Ascending aorta (tissue), 2 donors: ENCODE measurements at regions not wholly inside any gene's neighbourhood (a gene's known extent, or its start where the extent isn't known, plus 50 kb on each side); places are given as distances from the start of the nearest gene placed in this dataset.

Experiments used
- DNase-seq, 2 donors: peaks; one replicate each; pipeline ENCODE4 v3.0.0-alpha.2; 2019; ENCODE audit warnings: low spot score in 2 of 2
- H3K27ac ChIP-seq, 2 donors: fragments of 200-600 bp; sonication (generic); one replicate each; pipeline ENCODE4 v1.5.1; 2016 to 2017; ENCODE audit warnings: mild to moderate bottlenecking in 1 of 2
- H3K27me3 ChIP-seq: fragments of 200-600 bp; sonication (generic); one replicate; pipeline ENCODE4 v1.5.1; 2017
- H3K36me3 ChIP-seq, 2 donors: fragments of 200-600 bp; sonication (generic); one replicate each; pipeline ENCODE4 v1.5.1; 2016
- H3K4me1 ChIP-seq, 2 donors: fragments of 200-600 bp; sonication (generic); one replicate each; pipeline ENCODE4 v1.5.1; 2016 to 2017; ENCODE audit warnings: mild to moderate bottlenecking in 1 of 2
- H3K4me3 ChIP-seq, 2 donors: fragments of 200-600 bp; sonication (generic); one replicate each; pipeline ENCODE4 v1.5.1; 2016 to 2017; ENCODE audit warnings: mild to moderate bottlenecking in 1 of 2
- H3K9me3 ChIP-seq, 2 donors: fragments of 200-600 bp; sonication (generic); one replicate each; pipeline ENCODE4 v1.5.1; 2016
- CTCF ChIP-seq, 3 experiments: fragments of 200-600 bp in 2 of 3; fragments of 450-650 bp in 1 of 3; sonication (generic) in 2 of 3; IDR thresholded peaks; one replicate each; pipeline ENCODE4 v1.5.1; 2016 to 2019; ENCODE audit warnings: antibody characterized with exemption in 3 of 3, mild to moderate bottlenecking in 1 of 3, moderate library complexity in 1 of 3
- intact Hi-C: fragments of 100-400 bp; cut with DNase I; formaldehyde crosslinking; loops from one replicate; pipeline ENCODE4 v1.15.1; 2023

DNA sequence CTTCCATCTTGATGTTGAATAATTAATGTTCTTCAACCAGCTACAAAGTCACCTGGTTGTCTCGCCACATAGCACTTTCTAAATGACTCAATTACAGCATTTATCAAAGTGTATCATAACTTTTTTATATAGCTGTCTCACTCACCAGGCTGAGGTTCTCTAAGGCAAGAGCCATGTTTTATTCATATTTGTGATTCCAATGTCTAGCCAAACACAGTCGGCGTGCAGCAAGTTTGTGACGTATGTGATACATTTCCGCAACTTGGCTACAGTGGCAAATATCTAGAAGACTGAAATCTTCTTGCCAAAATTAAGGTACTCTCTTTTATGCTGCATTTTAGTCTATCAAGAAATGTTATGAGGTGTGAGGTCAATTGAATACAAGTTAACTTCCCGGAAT, 94.2 kb upstream of the WASF3 start:
- DNase-seq = no peak
- no peak for TF ChIP-seq CTCF (IDR thresholded peaks at IDR 0.05)
- H3K9me3 ChIP-seq = no peaks in the 10 kb centered on the region
- no peak overlapping the region for H3K4me3 ChIP-seq
- no peaks in the 10 kb centered on the region for H3K36me3 ChIP-seq
- no peak overlapping the region for H3K27ac ChIP-seq
- no peaks in the 10 kb centered on the region for H3K27me3 ChIP-seq
- intact Hi-C loops = no loop called here
- H3K4me1 ChIP-seq = no peaks in the 10 kb centered on the region

- Histone ChIP-seq H3K27ac (no peak overlapping the region), H3K9me3 (no peaks in the 10 kb centered on the region), H3K27me3 (no peaks in the 10 kb centered on the region), H3K4me1 (no peaks in the 10 kb centered on the region), H3K4me3 (no peak overlapping the region), H3K36me3 (no peaks in the 10 kb centered on the region)
- TF ChIP-seq CTCF (IDR thresholded peaks at IDR 0.05) = no peak
- DNase-seq = no peak
- intact Hi-C loops = no loop called here
Measured at GRCh38 chr13:26463848-26464247, 93.6 kb upstream of the WASF3 start.

DNA sequence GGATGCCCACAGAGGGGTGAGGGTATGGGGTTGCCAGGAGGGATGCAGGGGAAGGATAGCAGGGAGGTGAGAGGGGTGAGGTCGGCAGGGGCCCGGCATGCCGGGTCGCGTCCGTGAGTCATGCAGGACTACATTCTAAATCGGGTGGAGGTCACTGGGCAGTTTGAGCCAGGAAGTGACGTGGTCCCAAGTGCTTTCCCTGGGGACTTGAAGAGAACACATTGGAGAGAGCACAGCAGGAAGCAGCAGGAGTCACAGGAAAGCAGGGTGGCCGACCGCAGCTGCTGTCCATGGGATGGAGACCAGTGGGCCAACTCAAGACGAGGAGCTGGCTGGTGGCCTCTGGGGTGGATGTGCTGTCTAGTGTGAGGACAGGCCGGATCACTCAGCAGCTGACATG, 92.0 kb upstream of the WASF3 start:
- H3K4me3 ChIP-seq = no peak overlapping the region
- no peaks in the 10 kb centered on the region for H3K9me3 ChIP-seq
- no peaks in the 10 kb centered on the region for H3K4me1 ChIP-seq
- H3K27me3 ChIP-seq = no peaks in the 10 kb centered on the region
- intact Hi-C loops = no loop called here
- no peak for TF ChIP-seq CTCF (IDR thresholded peaks at IDR 0.05)
- H3K36me3 ChIP-seq = no peaks in the 10 kb centered on the region
- DNase-seq = no peak
- no peak overlapping the region for H3K27ac ChIP-seq

GRCh38 chr13:26465954-26466353, 91.5 kb upstream of the WASF3 start:
- no peaks in the 10 kb centered on the region for H3K9me3 ChIP-seq
- H3K36me3 ChIP-seq = no peaks in the 10 kb centered on the region
- H3K27me3 ChIP-seq = no peaks in the 10 kb centered on the region
- no peak overlapping the region for H3K4me3 ChIP-seq
- DNase-seq = no peak
- intact Hi-C loops = no loop called here
- TF ChIP-seq CTCF (IDR thresholded peaks at IDR 0.05) = no peak
- no peak overlapping the region for H3K27ac ChIP-seq
- H3K4me1 ChIP-seq = no peaks in the 10 kb centered on the region

DNA sequence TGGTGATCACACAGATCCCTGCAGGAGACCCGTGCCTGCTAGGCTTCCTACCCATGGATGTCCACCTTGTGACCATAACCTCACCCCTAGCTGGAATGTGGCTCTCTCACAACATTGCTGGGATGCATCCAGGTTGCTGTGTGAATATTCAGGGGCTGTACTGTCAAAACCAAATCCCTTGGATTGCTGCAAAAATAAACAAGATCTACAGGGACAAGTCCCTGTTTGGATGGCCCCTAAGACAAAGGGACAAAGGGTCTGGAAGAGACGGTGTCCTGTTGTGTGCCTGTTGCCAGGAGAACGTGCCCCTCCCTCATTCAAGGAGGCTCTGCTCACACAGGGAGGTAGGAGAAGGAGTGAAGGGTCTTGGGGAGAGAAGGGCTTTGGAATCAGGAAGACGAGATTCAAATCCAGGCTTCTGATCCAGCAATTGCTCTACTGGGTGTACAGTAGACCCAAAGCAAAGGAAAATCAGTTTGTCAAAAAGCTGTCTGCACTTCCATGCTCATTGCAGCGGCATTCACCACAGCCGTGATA, 89.2 kb upstream of the WASF3 start:
- no peak for TF ChIP-seq CTCF (IDR thresholded peaks at IDR 0.05)
- no peak for DNase-seq
- intact Hi-C loops = no loop called here
- H3K4me3 ChIP-seq = no peak overlapping the region
- H3K4me1 ChIP-seq = no peaks in the 10 kb centered on the region
- no peaks in the 10 kb centered on the region for H3K36me3 ChIP-seq
- no peaks in the 10 kb centered on the region for H3K27me3 ChIP-seq
- H3K9me3 ChIP-seq = no peaks in the 10 kb centered on the region
- no peak overlapping the region for H3K27ac ChIP-seq

DNA sequence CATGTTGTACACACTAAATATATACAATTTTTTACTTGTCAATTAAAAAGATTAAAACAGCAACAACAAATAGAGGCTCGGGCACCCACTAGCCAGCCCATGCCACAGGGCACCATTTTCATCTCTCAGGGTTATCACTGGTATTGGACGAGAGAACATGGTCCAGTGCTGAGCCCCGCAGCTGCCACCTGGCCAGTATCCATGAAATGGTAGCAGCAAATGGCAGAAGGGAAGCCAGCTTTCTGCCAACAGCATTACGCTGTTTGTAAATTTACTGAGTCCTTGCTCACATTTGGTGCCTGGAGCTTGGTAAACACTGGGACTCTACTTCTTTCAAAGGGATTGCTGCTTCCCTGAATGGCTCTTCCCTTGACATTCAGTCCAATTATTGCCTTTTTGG, 87.9 kb upstream of the WASF3 start:
- no peaks in the 10 kb centered on the region for H3K27me3 ChIP-seq
- intact Hi-C loops = no loop called here
- no peaks in the 10 kb centered on the region for H3K9me3 ChIP-seq
- no peak overlapping the region for H3K27ac ChIP-seq
- H3K4me3 ChIP-seq = no peak overlapping the region
- DNase-seq = no peak
- no peaks in the 10 kb centered on the region for H3K4me1 ChIP-seq
- no peaks in the 10 kb centered on the region for H3K36me3 ChIP-seq
- no peak for TF ChIP-seq CTCF (IDR thresholded peaks at IDR 0.05)
